ENCODE measurements at regions not wholly inside any gene's neighbourhood (a gene's known extent, or its start where the extent isn't known, plus 50 kb on each side); places are given as distances from the start of the nearest gene placed in this dataset.

GRCh38 chr12:125684968-125685790 is 619.9 kb downstream of the AACS start:
- Histone ChIP-seq H3K27ac (no peak overlapping the region), H3K27me3 (replicated peaks; ENCODE audit: insufficient read depth) (peaks cover 5% of the 10 kb centered on the region), H3K9me3 (no peaks in the 10 kb centered on the region), H3K4me3 (no peak overlapping the region), H3K4me1 (replicated peaks) (no peaks in the 10 kb centered on the region), H3K36me3 (no peaks in the 10 kb centered on the region)
- DNase-seq (ENCODE audit: low spot score): no peak
- 90% methylated on average over 17 of the region's 17 CpGs for WGBS
- no peak for TF ChIP-seq POLR2A (IDR thresholded peaks at IDR 0.05)
- TF ChIP-seq, protein P1, sequence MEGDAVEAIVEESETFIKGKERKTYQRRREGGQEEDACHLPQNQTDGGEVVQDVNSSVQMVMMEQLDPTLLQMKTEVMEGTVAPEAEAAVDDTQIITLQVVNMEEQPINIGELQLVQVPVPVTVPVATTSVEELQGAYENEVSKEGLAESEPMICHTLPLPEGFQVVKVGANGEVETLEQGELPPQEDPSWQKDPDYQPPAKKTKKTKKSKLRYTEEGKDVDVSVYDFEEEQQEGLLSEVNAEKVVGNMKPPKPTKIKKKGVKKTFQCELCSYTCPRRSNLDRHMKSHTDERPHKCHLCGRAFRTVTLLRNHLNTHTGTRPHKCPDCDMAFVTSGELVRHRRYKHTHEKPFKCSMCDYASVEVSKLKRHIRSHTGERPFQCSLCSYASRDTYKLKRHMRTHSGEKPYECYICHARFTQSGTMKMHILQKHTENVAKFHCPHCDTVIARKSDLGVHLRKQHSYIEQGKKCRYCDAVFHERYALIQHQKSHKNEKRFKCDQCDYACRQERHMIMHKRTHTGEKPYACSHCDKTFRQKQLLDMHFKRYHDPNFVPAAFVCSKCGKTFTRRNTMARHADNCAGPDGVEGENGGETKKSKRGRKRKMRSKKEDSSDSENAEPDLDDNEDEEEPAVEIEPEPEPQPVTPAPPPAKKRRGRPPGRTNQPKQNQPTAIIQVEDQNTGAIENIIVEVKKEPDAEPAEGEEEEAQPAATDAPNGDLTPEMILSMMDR (IDR thresholded peaks at IDR 0.05): no peak
- TF ChIP-seq POLR2AphosphoS5 (IDR thresholded peaks at IDR 0.05): no peak
- intact Hi-C loops (cut with DNase I): no loop called here

GRCh38 chr12:125685915-125686314 is 620.7 kb downstream of the AACS start:
- 28% methylated on average over 3 of the region's 3 CpGs for WGBS
- Histone ChIP-seq H3K27ac (no peak overlapping the region), H3K4me3 (no peak overlapping the region), H3K36me3 (no peaks in the 10 kb centered on the region), H3K4me1 (replicated peaks) (no peaks in the 10 kb centered on the region), H3K9me3 (no peaks in the 10 kb centered on the region), H3K27me3 (replicated peaks; ENCODE audit: insufficient read depth) (peaks cover 5% of the 10 kb centered on the region)
- no peak for DNase-seq (ENCODE audit: low spot score)
- intact Hi-C loops (cut with DNase I): no loop called here
- TF ChIP-seq, protein P1 (IDR thresholded peaks at IDR 0.05): no peak
- TF ChIP-seq POLR2A (IDR thresholded peaks at IDR 0.05) (no peak), POLR2AphosphoS5 (IDR thresholded peaks at IDR 0.05) (no peak)

- intact Hi-C loops (cut with DNase I): no loop called here
- Histone ChIP-seq H3K36me3 (no peaks in the 10 kb centered on the region), H3K9me3 (no peaks in the 10 kb centered on the region), H3K27me3 (replicated peaks; ENCODE audit: insufficient read depth) (peaks cover 5% of the 10 kb centered on the region), H3K4me3 (no peak overlapping the region), H3K4me1 (replicated peaks) (no peaks in the 10 kb centered on the region), H3K27ac (no peak overlapping the region)
- whole genome bisulfite sequencing: 88% methylated on average over 3 of the region's 3 CpGs
- DNase-seq (ENCODE audit: low spot score): no peak
- TF ChIP-seq, protein P1 (IDR thresholded peaks at IDR 0.05): no peak
- no peak for TF ChIP-seq POLR2AphosphoS5 (IDR thresholded peaks at IDR 0.05)
- TF ChIP-seq POLR2A (IDR thresholded peaks at IDR 0.05): no peak
Measured at GRCh38 chr12:125687403-125687802, 622.2 kb downstream of the AACS start.

DNA sequence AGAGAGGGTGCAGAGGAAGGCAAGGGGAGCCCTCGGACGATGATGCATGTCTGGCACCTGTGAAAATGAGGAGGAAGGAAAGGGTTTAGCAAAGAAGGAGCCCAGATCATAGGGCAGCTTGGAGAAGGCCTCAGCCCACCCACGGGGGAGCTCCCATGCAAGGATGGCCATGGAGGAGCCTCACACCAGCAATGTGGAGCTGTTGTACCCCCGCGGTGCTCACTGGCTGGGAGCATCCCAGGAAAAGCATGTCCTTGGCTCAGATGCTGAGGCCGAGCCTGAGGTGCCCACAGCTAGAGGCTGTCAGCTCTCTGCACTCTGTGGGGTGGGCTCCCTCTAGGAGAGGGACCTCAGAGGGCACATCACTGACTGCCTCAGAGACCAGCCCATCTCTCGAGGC is 622.6 kb downstream of the AACS start:
- intact Hi-C loops (cut with DNase I): no loop called here
- H3K4me1 ChIP-seq (replicated peaks): no peaks in the 10 kb centered on the region
- no peak overlapping the region for H3K4me3 ChIP-seq
- no peaks in the 10 kb centered on the region for H3K36me3 ChIP-seq
- DNase-seq (ENCODE audit: low spot score): no peak
- no peak overlapping the region for H3K27ac ChIP-seq
- 86% methylated on average over 6 of the region's 7 CpGs for WGBS
- peaks cover 5% of the 10 kb centered on the region for H3K27me3 ChIP-seq (replicated peaks; ENCODE audit: insufficient read depth)
- TF ChIP-seq POLR2A (IDR thresholded peaks at IDR 0.05) (no peak), POLR2AphosphoS5 (IDR thresholded peaks at IDR 0.05) (no peak)
- TF ChIP-seq, protein P1 (IDR thresholded peaks at IDR 0.05): no peak
- no peaks in the 10 kb centered on the region for H3K9me3 ChIP-seq

DNA sequence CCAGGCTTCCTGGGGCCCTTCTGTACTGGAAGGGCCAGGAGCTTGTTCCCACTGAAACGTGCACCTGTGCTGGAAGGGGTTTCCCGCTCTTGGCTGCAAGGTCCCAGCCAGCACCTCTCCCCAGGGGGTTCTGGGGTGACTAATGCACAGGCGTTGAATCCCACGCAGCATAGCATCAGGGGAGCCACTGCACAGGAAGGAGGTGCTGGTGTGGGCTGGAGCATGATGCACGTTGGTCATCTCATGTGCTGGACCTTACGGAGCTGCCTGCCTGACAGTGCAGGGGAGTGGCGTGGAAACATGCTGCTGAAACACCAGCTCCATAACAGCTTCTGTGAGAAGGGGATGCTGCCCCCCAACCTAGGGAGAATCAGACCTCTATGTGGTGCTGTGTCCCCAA is 623.0 kb downstream of the AACS start:
- intact Hi-C loops (cut with DNase I): no loop called here
- Histone ChIP-seq H3K4me1 (replicated peaks) (no peaks in the 10 kb centered on the region), H3K27me3 (replicated peaks; ENCODE audit: insufficient read depth) (peaks cover 5% of the 10 kb centered on the region), H3K9me3 (no peaks in the 10 kb centered on the region), H3K4me3 (no peak overlapping the region), H3K36me3 (no peaks in the 10 kb centered on the region), H3K27ac (no peak overlapping the region)
- TF ChIP-seq POLR2A (IDR thresholded peaks at IDR 0.05) (no peak), POLR2AphosphoS5 (IDR thresholded peaks at IDR 0.05) (no peak)
- TF ChIP-seq, protein P1 (IDR thresholded peaks at IDR 0.05): no peak
- DNase-seq (ENCODE audit: low spot score): no peak
- 88% methylated on average over 7 of the region's 7 CpGs for WGBS

Measured in prostate gland (tissue), 2 donors.